GM12801 (cell line): ENCODE measurements at regions not wholly inside any gene's neighbourhood (a gene's known extent, or its start where the extent isn't known, plus 50 kb on each side); places are given as distances from the start of the nearest gene placed in this dataset.

Experiments used
- TF ChIP-seq, protein P1 (sequence below): IDR thresholded peaks from one replicate; pipeline ENCODE4 v1.5.1; 2011; ENCODE audit warnings: control low read depth; ENCODE audit not compliant: insufficient read length; ENCODE audit errors: extremely low read depth

DNA sequence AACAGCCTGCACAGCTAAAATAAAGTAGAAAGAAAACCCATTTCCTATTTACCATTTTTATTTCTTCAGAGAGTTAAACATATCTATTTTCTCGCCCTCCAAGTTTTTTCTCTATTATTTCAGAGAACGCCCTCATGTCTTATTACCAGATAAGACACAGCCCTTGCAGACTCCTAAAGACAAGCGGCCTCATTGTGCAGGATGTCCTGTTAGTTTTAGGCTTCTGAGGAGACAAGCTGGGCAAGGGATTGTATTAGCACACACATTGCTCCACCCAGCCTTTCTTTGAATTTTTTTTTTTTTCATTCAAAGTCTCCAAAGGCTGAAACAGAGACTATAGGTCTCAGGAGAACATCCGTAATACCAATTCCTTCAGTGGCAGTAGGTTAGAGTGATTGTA is 101.8 kb upstream of the UBL3 start:
- TF ChIP-seq, protein P1, sequence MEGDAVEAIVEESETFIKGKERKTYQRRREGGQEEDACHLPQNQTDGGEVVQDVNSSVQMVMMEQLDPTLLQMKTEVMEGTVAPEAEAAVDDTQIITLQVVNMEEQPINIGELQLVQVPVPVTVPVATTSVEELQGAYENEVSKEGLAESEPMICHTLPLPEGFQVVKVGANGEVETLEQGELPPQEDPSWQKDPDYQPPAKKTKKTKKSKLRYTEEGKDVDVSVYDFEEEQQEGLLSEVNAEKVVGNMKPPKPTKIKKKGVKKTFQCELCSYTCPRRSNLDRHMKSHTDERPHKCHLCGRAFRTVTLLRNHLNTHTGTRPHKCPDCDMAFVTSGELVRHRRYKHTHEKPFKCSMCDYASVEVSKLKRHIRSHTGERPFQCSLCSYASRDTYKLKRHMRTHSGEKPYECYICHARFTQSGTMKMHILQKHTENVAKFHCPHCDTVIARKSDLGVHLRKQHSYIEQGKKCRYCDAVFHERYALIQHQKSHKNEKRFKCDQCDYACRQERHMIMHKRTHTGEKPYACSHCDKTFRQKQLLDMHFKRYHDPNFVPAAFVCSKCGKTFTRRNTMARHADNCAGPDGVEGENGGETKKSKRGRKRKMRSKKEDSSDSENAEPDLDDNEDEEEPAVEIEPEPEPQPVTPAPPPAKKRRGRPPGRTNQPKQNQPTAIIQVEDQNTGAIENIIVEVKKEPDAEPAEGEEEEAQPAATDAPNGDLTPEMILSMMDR = no peak

GRCh38 chr13:29948791-29949190 is 98.4 kb upstream of the UBL3 start:
- TF ChIP-seq, protein P1 = no peak

DNA sequence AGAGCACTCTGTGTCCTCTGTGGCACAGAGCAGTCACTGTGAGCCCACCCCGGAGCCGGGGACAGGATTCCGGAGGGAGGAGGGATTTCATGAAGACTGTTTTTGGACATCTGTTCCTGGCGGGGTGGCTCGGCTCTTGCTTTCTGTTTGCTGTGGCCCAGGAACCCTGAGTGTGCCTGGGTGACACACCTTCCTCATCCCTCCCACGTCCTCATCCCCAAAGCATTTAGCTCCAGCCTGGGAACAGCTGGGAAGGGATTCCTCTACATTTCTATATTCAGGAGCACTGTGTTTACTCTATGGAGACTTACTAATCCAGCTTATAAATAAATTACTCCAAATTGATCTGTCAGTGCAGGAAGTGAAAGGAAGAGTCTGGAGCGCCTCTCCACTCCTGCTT is 97.8 kb upstream of the UBL3 start:
- TF ChIP-seq, protein P1 = no peak

DNA sequence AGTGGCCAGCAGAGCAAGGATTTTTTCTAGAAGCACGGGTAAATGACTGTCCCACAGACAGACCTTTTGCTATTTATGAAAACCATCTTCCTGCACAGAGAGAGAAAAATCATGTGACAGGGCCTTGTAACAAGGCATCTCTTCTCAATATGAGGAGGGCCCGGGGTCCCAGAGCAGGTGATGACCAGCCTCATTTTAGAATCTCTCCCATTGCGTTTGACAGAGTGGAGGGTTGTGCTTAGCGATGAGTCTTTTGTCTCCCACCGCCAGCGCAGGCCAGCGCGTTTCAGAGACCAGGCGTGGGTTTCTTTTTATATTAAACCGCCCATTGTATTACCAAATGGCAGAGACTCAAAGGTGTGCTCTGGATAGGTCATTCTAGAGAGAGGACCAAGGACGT is 97.4 kb upstream of the UBL3 start:
- TF ChIP-seq, protein P1 = no peak

- TF ChIP-seq, protein P1 = no peak
These were observed 95.7 kb upstream of the UBL3 start for GRCh38 chr13:29946093-29946492.

- TF ChIP-seq, protein P1 = no peak
These were observed 93.3 kb upstream of the UBL3 start for GRCh38 chr13:29943686-29944085.

GRCh38 chr13:29943273-29943672 is 92.9 kb upstream of the UBL3 start:
- TF ChIP-seq, protein P1 = no peak

DNA sequence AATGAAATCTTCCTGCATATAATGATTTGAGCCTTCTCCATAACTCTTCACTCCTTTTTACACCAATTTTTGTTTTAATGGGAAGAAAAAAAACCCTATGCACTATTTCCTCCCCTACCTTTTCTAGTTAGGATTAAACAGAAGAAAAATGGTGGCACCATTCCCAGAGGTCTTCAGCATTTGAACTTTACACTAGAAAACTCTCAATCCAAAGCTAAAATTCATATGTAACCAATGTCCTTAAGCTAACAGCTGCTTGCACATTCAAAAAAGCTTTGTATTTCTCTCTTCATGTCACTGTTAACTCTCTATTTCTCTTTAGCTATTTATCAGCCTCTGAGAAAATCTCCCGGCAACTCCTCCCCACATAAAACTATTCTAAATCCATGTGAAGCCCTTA is 90.3 kb upstream of the UBL3 start:
- TF ChIP-seq, protein P1 = no peak
